ENCODE measurements at regions not wholly inside any gene's neighbourhood (a gene's known extent, or its start where the extent isn't known, plus 50 kb on each side); places are given as distances from the start of the nearest gene placed in this dataset.

- TF ChIP-seq CTCF (IDR thresholded peaks at IDR 0.05; ENCODE audit: insufficient read depth, low read length, poor library complexity, severe bottlenecking) = no peak
- Histone ChIP-seq H3K4me3 (ENCODE audit: low read depth, low read length) (no peak overlapping the region), H3K36me3 (ENCODE audit: control insufficient read depth, insufficient read depth, low read length) (no peaks in the 10 kb centered on the region), H3K27me3 (ENCODE audit: control insufficient read depth, insufficient read depth, low read length) (peaks cover 5% of the 10 kb centered on the region)
- no peak for DNase-seq (ENCODE audit: low read depth)
Measured at GRCh38 chr12:125243811-125244210, 178.6 kb downstream of the AACS start.

- TF ChIP-seq CTCF (IDR thresholded peaks at IDR 0.05; ENCODE audit: insufficient read depth, low read length, poor library complexity, severe bottlenecking) = no peak
- Histone ChIP-seq H3K36me3 (ENCODE audit: control insufficient read depth, insufficient read depth, low read length) (no peaks in the 10 kb centered on the region), H3K27me3 (ENCODE audit: control insufficient read depth, insufficient read depth, low read length) (peaks cover 5% of the 10 kb centered on the region), H3K4me3 (ENCODE audit: low read depth, low read length) (no peak overlapping the region)
- no peak for DNase-seq (ENCODE audit: low read depth)
Measured at GRCh38 chr12:125244338-125244737, 179.1 kb downstream of the AACS start.

- H3K36me3 ChIP-seq (ENCODE audit: control insufficient read depth, insufficient read depth, low read length) = no peaks in the 10 kb centered on the region
Measured at GRCh38 chr12:125245581-125246557, 180.6 kb downstream of the AACS start.

GRCh38 chr12:125247477-125247876, 182.2 kb downstream of the AACS start:
- H3K27me3 ChIP-seq (ENCODE audit: control insufficient read depth, insufficient read depth, low read length) = peaks cover 5% of the 10 kb centered on the region

More at GRCh38 chr12:125245581-125246557, 180.6 kb downstream of the AACS start:
- H3K27me3 ChIP-seq (ENCODE audit: control insufficient read depth, insufficient read depth, low read length) = peaks cover 5% of the 10 kb centered on the region
- no peak for DNase-seq (ENCODE audit: low read depth)
- no peak for TF ChIP-seq CTCF (IDR thresholded peaks at IDR 0.05; ENCODE audit: insufficient read depth, low read length, poor library complexity, severe bottlenecking)
- no peak overlapping the region for H3K4me3 ChIP-seq (ENCODE audit: low read depth, low read length)

GRCh38 chr12:125249066-125249824, 184.0 kb downstream of the AACS start:
- H3K27me3 ChIP-seq (ENCODE audit: control insufficient read depth, insufficient read depth, low read length) = peaks cover 5% of the 10 kb centered on the region
- H3K4me3 ChIP-seq (ENCODE audit: low read depth, low read length) = no peak overlapping the region
- no peak for DNase-seq (ENCODE audit: low read depth)
- TF ChIP-seq CTCF (IDR thresholded peaks at IDR 0.05; ENCODE audit: insufficient read depth, low read length, poor library complexity, severe bottlenecking) = no peak
- no peaks in the 10 kb centered on the region for H3K36me3 ChIP-seq (ENCODE audit: control insufficient read depth, insufficient read depth, low read length)

More at GRCh38 chr12:125247477-125247876, 182.2 kb downstream of the AACS start:
- TF ChIP-seq CTCF (IDR thresholded peaks at IDR 0.05; ENCODE audit: insufficient read depth, low read length, poor library complexity, severe bottlenecking) = no peak
- H3K36me3 ChIP-seq (ENCODE audit: control insufficient read depth, insufficient read depth, low read length) = no peaks in the 10 kb centered on the region
- H3K4me3 ChIP-seq (ENCODE audit: low read depth, low read length) = no peak overlapping the region
- no peak for DNase-seq (ENCODE audit: low read depth)
